ENCODE measurements at regions not wholly inside any gene's neighbourhood (a gene's known extent, or its start where the extent isn't known, plus 50 kb on each side); places are given as distances from the start of the nearest gene placed in this dataset.

- intact Hi-C loops (cut with micrococcal nuclease): no loop called here
- no peak overlapping the region for H3K27ac ChIP-seq (ENCODE audit: low read length)
- no peaks in the 10 kb centered on the region for H3K27me3 ChIP-seq (ENCODE audit: control insufficient read depth, insufficient read depth, low read length)
- H3K4me3 Mint-ChIP-seq: no peak overlapping the region
- H3K27me3 Mint-ChIP-seq (ENCODE audit: low read depth in 2 of 2): no peaks in the 10 kb centered on the region
- TF ChIP-seq CTCF (IDR thresholded peaks at IDR 0.05): no peak
- no peaks in the 10 kb centered on the region for H3K36me3 Mint-ChIP-seq
- H3K4me1 Mint-ChIP-seq: no peaks in the 10 kb centered on the region
- no peaks in the 10 kb centered on the region for H3K36me3 ChIP-seq (ENCODE audit: control insufficient read depth, insufficient read depth, low read length)
- no peak overlapping the region for H3K27ac Mint-ChIP-seq
- H3K4me3 ChIP-seq (ENCODE audit: low read length): no peak overlapping the region
- H3K9me3 ChIP-seq (ENCODE audit: control insufficient read depth, insufficient read depth, low read length): no peaks in the 10 kb centered on the region
- H3K4me1 ChIP-seq (ENCODE audit: control insufficient read depth, insufficient read depth, low read length): no peaks in the 10 kb centered on the region
- H3K9me3 Mint-ChIP-seq: peaks cover 5 to 8% of the 10 kb centered on the region in 2 donors
- DNase-seq (no peak), ATAC-seq (no peak)
These were observed 577.5 kb downstream of the CD109 start for GRCh38 chr6:74273541-74273940.

GRCh38 chr6:74269600-74269858 lies 573.5 kb downstream of the CD109 start:
- no peak overlapping the region for H3K4me3 ChIP-seq (ENCODE audit: low read length)
- Mint-ChIP-seq H3K4me1 (no peaks in the 10 kb centered on the region), H3K4me3 (no peak overlapping the region), H3K9me3 (peaks cover 10 to 12% of the 10 kb centered on the region in 2 donors), H3K27me3 (ENCODE audit: low read depth in 2 of 2) (no peaks in the 10 kb centered on the region), H3K27ac (no peak overlapping the region), H3K36me3 (no peaks in the 10 kb centered on the region)
- H3K4me1 ChIP-seq (ENCODE audit: control insufficient read depth, insufficient read depth, low read length): no peaks in the 10 kb centered on the region
- no peak overlapping the region for H3K27ac ChIP-seq (ENCODE audit: low read length)
- DNase-seq (no peak), ATAC-seq (no peak)
- H3K36me3 ChIP-seq (ENCODE audit: control insufficient read depth, insufficient read depth, low read length): no peaks in the 10 kb centered on the region
- no peaks in the 10 kb centered on the region for H3K27me3 ChIP-seq (ENCODE audit: control insufficient read depth, insufficient read depth, low read length)
- intact Hi-C loops (cut with micrococcal nuclease): no loop called here
- WGBS (ENCODE audit: insufficient coverage): 74% methylated on average over 2 of the region's 3 CpGs
- no peak for TF ChIP-seq CTCF (IDR thresholded peaks at IDR 0.05)
- H3K9me3 ChIP-seq (ENCODE audit: control insufficient read depth, insufficient read depth, low read length): no peaks in the 10 kb centered on the region

DNA sequence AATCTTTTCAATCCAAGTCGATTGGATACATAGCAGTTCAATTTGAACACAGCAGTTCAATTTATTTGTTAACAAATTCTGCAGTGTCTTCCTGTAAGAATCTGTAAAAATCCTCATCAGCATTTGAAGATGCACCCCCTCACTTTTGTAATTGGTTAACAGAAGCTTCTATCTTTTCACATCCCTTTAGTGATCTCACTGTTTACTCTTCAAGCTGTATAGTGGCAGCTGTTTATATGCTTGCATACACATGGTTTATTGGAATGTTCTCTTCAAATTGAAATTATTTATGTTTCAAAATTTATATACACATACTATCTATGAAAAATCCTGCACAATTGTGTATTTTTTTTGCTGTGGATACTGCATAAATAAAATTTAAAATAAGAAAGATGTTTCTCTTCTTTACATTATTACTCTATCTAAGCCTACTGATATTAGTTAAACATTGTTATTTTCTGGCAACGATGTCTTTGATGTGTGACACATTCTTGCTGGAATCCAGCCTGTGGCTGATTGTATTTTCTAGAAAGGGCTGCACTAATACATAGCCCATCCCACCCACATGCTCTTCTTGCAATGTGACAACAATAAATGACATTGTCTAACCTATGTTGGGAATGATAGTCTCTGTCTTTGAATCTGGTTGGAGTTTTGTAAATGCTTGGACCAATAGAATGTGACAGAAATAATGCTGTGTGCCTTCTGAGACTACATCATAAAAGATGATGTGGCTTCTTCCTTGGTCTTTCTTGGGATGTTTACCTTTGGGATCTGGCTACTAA lies 573.0 kb downstream of the CD109 start:
- H3K36me3 ChIP-seq (ENCODE audit: control insufficient read depth, insufficient read depth, low read length): no peaks in the 10 kb centered on the region
- DNase-seq: no peak
- TF ChIP-seq CTCF (IDR thresholded peaks at IDR 0.05): no peak
- no peaks in the 10 kb centered on the region for H3K27me3 ChIP-seq (ENCODE audit: control insufficient read depth, insufficient read depth, low read length)
- Mint-ChIP-seq H3K9me3 (peaks cover 10 to 12% of the 10 kb centered on the region in 2 donors), H3K27me3 (ENCODE audit: low read depth in 2 of 2) (no peaks in the 10 kb centered on the region), H3K4me3 (no peak overlapping the region), H3K36me3 (no peaks in the 10 kb centered on the region), H3K27ac (no peak overlapping the region), H3K4me1 (no peaks in the 10 kb centered on the region)
- no peaks in the 10 kb centered on the region for H3K9me3 ChIP-seq (ENCODE audit: control insufficient read depth, insufficient read depth, low read length)
- no peak overlapping the region for H3K27ac ChIP-seq (ENCODE audit: low read length)
- intact Hi-C loops (cut with micrococcal nuclease): no loop called here
- no peak for ATAC-seq
- 49% methylated on average over 2 of the region's 2 CpGs for WGBS (ENCODE audit: insufficient coverage)
- H3K4me3 ChIP-seq (ENCODE audit: low read length): no peak overlapping the region
- no peaks in the 10 kb centered on the region for H3K4me1 ChIP-seq (ENCODE audit: control insufficient read depth, insufficient read depth, low read length)

DNA sequence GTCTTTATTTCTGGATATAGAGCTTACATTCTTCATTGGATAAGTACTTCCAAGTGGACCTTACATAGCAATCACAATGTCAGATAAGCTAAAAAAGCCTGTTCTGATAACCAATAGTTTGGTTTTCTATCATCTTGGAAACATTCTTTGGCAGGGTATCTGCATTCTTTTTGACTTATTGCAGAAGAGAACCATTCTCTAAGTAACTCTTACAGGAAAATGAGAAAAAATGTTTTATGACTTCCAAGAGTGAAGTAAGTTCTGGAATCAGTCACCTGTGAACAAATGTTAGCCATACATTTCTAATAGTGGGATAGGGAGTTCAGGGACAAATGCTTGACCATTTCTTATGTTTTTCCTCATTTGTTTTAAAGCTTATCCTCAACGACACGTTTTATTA lies 564.0 kb downstream of the CD109 start:
- no peak overlapping the region for H3K27ac Mint-ChIP-seq
- Histone ChIP-seq H3K9me3 (ENCODE audit: control insufficient read depth, insufficient read depth, low read length) (no peaks in the 10 kb centered on the region), H3K36me3 (ENCODE audit: control insufficient read depth, insufficient read depth, low read length) (no peaks in the 10 kb centered on the region), H3K4me3 (ENCODE audit: low read length) (no peak overlapping the region), H3K27ac (ENCODE audit: low read length) (no peak overlapping the region), H3K4me1 (ENCODE audit: control insufficient read depth, insufficient read depth, low read length) (no peaks in the 10 kb centered on the region), H3K27me3 (ENCODE audit: control insufficient read depth, insufficient read depth, low read length) (no peaks in the 10 kb centered on the region)
- no peak for ATAC-seq
- no peak for DNase-seq
- intact Hi-C loops (cut with micrococcal nuclease): no loop called here
- H3K36me3 Mint-ChIP-seq: no peaks in the 10 kb centered on the region
- no peaks in the 10 kb centered on the region for H3K27me3 Mint-ChIP-seq (ENCODE audit: low read depth in 2 of 2)
- H3K4me3 Mint-ChIP-seq: no peak overlapping the region
- TF ChIP-seq CTCF (IDR thresholded peaks at IDR 0.05): no peak
- no CpG with 5 or more reads among the region's 2 CpGs for WGBS (ENCODE audit: insufficient coverage)
- H3K9me3 Mint-ChIP-seq: peaks cover 2% of the 10 kb centered on the region in 2 donors
- H3K4me1 Mint-ChIP-seq: no peaks in the 10 kb centered on the region
